ENCODE measurements at regions not wholly inside any gene's neighbourhood (a gene's known extent, or its start where the extent isn't known, plus 50 kb on each side); places are given as distances from the start of the nearest gene placed in this dataset.
"Not testable (repeated sequence)": the region's sequence is repeated elsewhere in the genome, so short reads cannot be mapped to it uniquely, and the experiment has no call there.

GRCh38 chrX:131850964-131851363 is 172.1 kb upstream of the STK26 start:
- intact Hi-C loops (cut with micrococcal nuclease); ATAC-seq; POLR2A ChIA-PET: not testable (repeated sequence)

GRCh38 chrX:131853440-131853839 is 169.7 kb upstream of the STK26 start:
- no TSS peak for BruUV-seq (replicated peaks)
- no peak overlapping the region for H3K4me3 ChIP-seq (replicated peaks in 1 of 2; ENCODE audit: low read depth in 1 of 2, low read length in 2 of 2)
- ChIA-PET RAD21 (ENCODE audit: low non-redundant PET in 1 of 2, low total read pairs in 2 of 2, uncharacterized antibody in 2 of 2, unreplicated experiment in 2 of 2) (no interaction called here), CTCF (interaction anchor here (1.5 to 2.0 kb wide), 3 partner anchors 218 to 761 kb away, joined by 5 to 20 read pairs (median 16); partner anchors contain the start of gene RAP2C), POLR2A (no interaction called here)
- H3K27me3 ChIP-seq (ENCODE audit: insufficient read depth, low read length): no peaks in the 10 kb centered on the region
- H3K79me2 ChIP-seq (ENCODE audit: insufficient read depth, low read length): no peaks in the 10 kb centered on the region
- H3K9me3 ChIP-seq (ENCODE audit: control insufficient read depth in 1 of 2, insufficient read depth in 1 of 2, low read depth in 1 of 2, low read length in 2 of 2): no peaks in the 10 kb centered on the region
- no peak overlapping the region for H3K27ac ChIP-seq (ENCODE audit: low read depth, low read length)
- intact Hi-C loops (cut with micrococcal nuclease): no loop called here
- TF ChIP-seq ATF3 (IDR thresholded peaks at IDR 0.05) (no peak), YY1 (IDR thresholded peaks at IDR 0.05; ENCODE audit: extremely low read depth, insufficient replicate concordance, low read depth, low read length) (no peak), EZH2 (IDR thresholded peaks at IDR 0.05) (no peak), POLR2A (IDR thresholded peaks at IDR 0.05; ENCODE audit: borderline replicate concordance, extremely low read depth, insufficient read depth, insufficient read length) (no peak), JUND (IDR thresholded peaks at IDR 0.05) (no peak), POLR2AphosphoS5 (IDR thresholded peaks at IDR 0.05; ENCODE audit: low read depth, low read length) (no peak), SP1 (IDR thresholded peaks at IDR 0.05; ENCODE audit: low read depth) (no peak), TCF7L2 (IDR thresholded peaks at IDR 0.05; ENCODE audit: borderline replicate concordance, extremely low read depth, insufficient read depth, insufficient read length) (no peak), SIN3A (IDR thresholded peaks at IDR 0.05; ENCODE audit: low read depth) (no peak), RAD21 (IDR thresholded peaks at IDR 0.05; ENCODE audit: low read depth) (no peak)
- no peak for DNase-seq (ENCODE audit: low read depth, low spot score)
- H2AFZ ChIP-seq (ENCODE audit: low read depth, low read length, poor library complexity, severe bottlenecking): no peak overlapping the region
- no peaks in the 10 kb centered on the region for H3K4me1 ChIP-seq (ENCODE audit: control insufficient read depth in 1 of 2, insufficient read depth in 2 of 2, low read length in 2 of 2)
- ATAC-seq: no peak
- H3K9ac ChIP-seq (ENCODE audit: low read length): no peak overlapping the region
- no peaks in the 10 kb centered on the region for H4K20me1 ChIP-seq (ENCODE audit: insufficient read depth)
- no peak overlapping the region for H3K4me2 ChIP-seq (ENCODE audit: low read length)
- no peaks in the 10 kb centered on the region for H3K36me3 ChIP-seq (ENCODE audit: control insufficient read depth in 1 of 2, insufficient read depth in 2 of 2, low read length in 2 of 2)
- no peaks in the 10 kb centered on the region for H3K9me2 ChIP-seq (ENCODE audit: insufficient read depth)

More at GRCh38 chrX:131850964-131851363, 172.1 kb upstream of the STK26 start:
- CTCF ChIA-PET; H3K4me2 ChIP-seq (ENCODE audit: low read length); H3K79me2 ChIP-seq (ENCODE audit: insufficient read depth, low read length); H3K9me2 ChIP-seq (ENCODE audit: insufficient read depth); H3K27ac ChIP-seq (ENCODE audit: low read depth, low read length); H3K27me3 ChIP-seq (ENCODE audit: insufficient read depth, low read length); H3K9ac ChIP-seq (ENCODE audit: low read length); H2AFZ ChIP-seq (ENCODE audit: low read depth, low read length, poor library complexity, severe bottlenecking); H3K9me3 ChIP-seq (ENCODE audit: control insufficient read depth in 1 of 2, insufficient read depth in 1 of 2, low read depth in 1 of 2, low read length in 2 of 2); H3K4me1 ChIP-seq (ENCODE audit: control insufficient read depth in 1 of 2, insufficient read depth in 2 of 2, low read length in 2 of 2); H3K36me3 ChIP-seq (ENCODE audit: control insufficient read depth in 1 of 2, insufficient read depth in 2 of 2, low read length in 2 of 2); H4K20me1 ChIP-seq (ENCODE audit: insufficient read depth); BruUV-seq (replicated peaks); RAD21 ChIA-PET (ENCODE audit: low non-redundant PET in 1 of 2, low total read pairs in 2 of 2, uncharacterized antibody in 2 of 2, unreplicated experiment in 2 of 2); H3K4me3 ChIP-seq (replicated peaks in 1 of 2; ENCODE audit: low read depth in 1 of 2, low read length in 2 of 2); DNase-seq (ENCODE audit: low read depth, low spot score): not testable (repeated sequence)
